Fibroblast of pulmonary artery (primary cell): ENCODE measurements at regions not wholly inside any gene's neighbourhood (a gene's known extent, or its start where the extent isn't known, plus 50 kb on each side); places are given as distances from the start of the nearest gene placed in this dataset.

ENCODE experiments used
- DNase-seq: peaks from one replicate; pipeline ENCODE4 v3.0.0-alpha.2; 2010; ENCODE audit warnings: low read depth
- H3K4me3 ChIP-seq: replicated peaks from 2 replicates; pipeline ENCODE4 v1.5.1; 2011; ENCODE audit warnings: low read depth, mild to moderate bottlenecking, control low read depth, low read length, moderate library complexity
- CTCF ChIP-seq: IDR thresholded peaks from 2 replicates; pipeline ENCODE4 v1.5.1; 2011; ENCODE audit warnings: mild to moderate bottlenecking, control low read depth, low read length, inconsistent platforms; ENCODE audit errors: missing control alignments

- H3K4me3 ChIP-seq: no peak overlapping the region
- no peak for TF ChIP-seq CTCF
- no peak for DNase-seq
Observed at GRCh38 chr6:17036065-17036393, 65.8 kb upstream of the STMND1 start.

DNA sequence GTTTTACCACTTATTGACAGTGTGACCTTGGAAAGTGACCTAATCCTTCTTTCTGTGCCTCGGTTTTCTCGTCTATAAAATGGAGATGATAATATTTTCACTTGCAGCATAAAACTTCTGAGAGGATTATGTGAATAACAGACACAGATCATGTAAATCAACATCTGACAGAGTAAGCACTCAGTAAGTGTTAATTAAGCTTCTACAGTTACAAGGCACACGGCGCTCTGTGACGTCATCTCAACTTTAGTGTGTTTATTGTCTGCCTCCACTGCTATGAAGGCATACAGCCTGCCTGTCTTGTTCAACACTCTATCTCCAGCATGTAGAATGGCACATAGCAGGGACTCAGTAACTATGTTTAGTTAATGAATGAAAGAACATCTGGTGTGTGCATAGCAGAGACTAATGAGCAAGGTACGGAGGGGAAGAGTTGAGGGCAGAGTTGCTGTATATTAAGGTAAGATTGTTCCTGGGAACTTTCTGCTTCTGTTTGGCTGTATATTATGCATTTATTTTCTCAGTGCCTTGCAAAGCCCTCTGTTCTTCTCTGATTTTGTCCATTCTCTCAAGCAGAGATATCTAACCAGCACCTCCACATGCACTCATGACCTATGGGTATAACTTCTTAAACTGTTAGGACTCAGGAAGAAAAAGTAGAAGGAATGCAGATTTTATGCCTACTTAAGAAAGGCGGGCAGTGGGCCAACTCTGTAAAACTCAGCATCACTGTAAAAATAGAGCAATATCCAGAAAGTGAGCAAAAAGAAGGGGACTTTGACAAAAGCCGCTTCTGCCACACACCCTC, 66.4 kb upstream of the STMND1 start:
- no peak for TF ChIP-seq CTCF
- no peak for DNase-seq

DNA sequence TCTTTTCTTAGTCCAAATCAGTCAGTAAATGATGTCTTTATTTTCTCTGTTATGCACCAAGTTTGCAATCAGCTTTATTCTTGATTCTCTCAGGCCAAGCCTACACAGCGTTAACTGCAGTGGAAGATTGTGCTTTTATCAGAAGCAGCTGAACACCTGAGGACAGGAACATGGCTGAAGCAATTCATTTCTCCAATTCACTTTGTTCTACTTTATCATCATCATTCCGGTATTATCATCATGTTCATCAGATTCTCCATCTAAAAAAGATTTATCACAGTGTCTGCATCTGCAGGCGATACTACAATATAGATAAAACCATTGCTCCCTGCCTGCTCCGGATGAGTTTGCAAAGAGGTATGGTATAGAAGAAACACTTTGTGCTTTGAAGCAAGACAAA, 68.1 kb upstream of the STMND1 start:
- no peak for DNase-seq
- H3K4me3 ChIP-seq: no peak overlapping the region
- TF ChIP-seq CTCF: no peak

More for the DNA sequence above, 66.4 kb upstream of the STMND1 start:
- H3K4me3 ChIP-seq: no peak overlapping the region

DNA sequence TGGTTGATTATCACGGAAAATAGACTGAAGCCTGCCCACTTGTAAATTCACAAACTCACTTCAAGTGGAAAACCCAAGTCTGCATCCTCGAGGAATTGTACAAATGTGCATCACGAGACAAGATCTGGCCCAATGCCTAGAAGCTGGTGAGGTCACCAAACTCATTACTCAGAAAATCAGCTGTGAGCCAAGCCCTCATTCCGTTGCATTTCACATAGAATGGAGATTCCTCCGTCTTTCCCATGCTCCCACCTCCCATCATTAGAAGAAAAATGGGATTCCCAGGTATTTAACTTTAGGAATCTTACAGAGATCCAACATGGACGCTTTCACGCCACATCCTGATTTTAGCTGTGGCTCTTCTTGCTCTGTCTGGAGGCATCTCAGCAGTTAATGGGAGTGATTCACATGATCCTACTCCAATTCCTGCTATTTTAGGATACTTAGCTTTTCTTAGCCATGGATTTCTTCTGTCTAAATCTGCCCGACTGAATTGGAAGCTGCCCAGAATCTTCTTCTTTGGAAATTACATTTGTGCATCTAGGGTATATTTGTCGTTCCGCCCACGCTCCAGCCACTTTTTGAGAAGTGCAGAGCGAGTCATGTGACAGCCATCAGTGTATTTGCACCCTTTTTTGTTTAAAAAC, 68.7 kb upstream of the STMND1 start:
- TF ChIP-seq CTCF: no peak
- peak overlapping the region; percentile 25 for H3K4me3 ChIP-seq
- DNase-seq: peak; percentile 97

GRCh38 chr6:17032590-17032987, 69.3 kb upstream of the STMND1 start:
- TF ChIP-seq CTCF: no peak
- DNase-seq: no peak
- no peak overlapping the region for H3K4me3 ChIP-seq

DNA sequence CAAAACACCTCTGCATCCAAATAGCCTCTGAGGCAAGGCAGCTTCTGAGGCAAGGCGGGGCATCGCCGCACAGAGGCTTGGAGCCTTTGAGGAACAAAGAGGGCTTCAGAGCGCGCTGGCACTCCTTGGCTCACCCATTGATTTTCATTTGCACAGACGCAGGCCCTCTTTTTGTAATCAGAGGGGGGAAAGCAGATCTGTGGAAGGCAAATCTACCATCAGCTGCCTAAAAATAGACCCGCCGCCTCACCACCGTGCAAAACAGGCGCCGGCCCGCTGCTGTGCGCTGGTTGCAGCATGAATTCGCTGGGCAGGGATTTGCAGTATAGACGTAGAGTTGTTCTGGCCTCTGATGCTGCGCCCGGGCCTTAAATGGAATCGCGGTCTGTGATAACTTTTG, 69.9 kb upstream of the STMND1 start:
- no peak for DNase-seq
- no peak for TF ChIP-seq CTCF
- no peak overlapping the region for H3K4me3 ChIP-seq

DNA sequence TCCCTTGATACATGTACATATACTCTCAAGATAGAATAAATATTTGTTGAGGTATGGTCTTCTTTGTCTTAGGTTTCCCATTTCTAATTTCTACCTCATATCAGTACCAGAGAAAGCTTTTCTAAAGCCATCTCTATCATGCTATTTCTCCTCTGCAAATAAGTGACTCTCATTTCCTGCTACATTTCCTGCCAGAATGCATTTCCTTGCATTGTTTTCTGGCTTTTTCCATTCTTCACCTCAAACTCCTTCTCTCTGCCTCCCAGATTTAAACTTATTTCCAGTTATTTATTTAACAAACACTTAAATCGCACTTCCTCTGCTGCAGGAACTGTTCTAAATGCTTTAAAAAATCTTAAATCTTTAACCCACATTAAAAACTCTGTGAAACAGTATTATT, 74.4 kb upstream of the STMND1 start:
- no peak for TF ChIP-seq CTCF
- no peak overlapping the region for H3K4me3 ChIP-seq
- DNase-seq: no peak
